ENCODE measurements at regions not wholly inside any gene's neighbourhood (a gene's known extent, or its start where the extent isn't known, plus 50 kb on each side); places are given as distances from the start of the nearest gene placed in this dataset.

DNA sequence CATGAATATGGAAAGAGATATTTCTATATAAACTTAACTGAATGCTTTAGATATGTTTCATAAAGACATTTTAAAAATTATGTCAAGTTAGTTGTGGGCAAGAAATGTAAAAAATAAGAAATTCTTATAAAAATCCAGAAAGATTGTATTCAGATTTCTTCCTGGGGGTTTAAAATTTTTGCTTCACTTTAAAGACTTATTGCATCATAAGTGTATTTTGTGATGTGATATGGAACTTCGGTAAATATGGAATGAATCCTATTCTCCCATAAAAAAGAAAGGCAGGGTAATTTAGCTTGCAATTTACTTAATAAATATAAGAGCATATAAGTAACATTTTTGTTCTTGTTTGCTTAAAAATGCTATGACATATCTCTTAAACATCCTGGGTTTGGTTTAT is 104.8 kb upstream of the CWC22 start:
- H3K27me3 ChIP-seq (ENCODE audit: control insufficient read depth, insufficient read depth, low read length) = no peaks in the 10 kb centered on the region
- H3K4me3 ChIP-seq (ENCODE audit: low read depth, low read length) = no peak overlapping the region
- no peaks in the 10 kb centered on the region for H3K4me1 ChIP-seq (ENCODE audit: control insufficient read depth, insufficient read depth, low read length)
- no peaks in the 10 kb centered on the region for H3K9me3 ChIP-seq (ENCODE audit: control insufficient read depth, insufficient read depth, low read length)
- H3K9ac ChIP-seq (ENCODE audit: low read depth, low read length) = no peak overlapping the region
- no peaks in the 10 kb centered on the region for H3K36me3 ChIP-seq (ENCODE audit: control insufficient read depth, insufficient read depth, low read length)
- H3K27ac ChIP-seq (ENCODE audit: low read depth, low read length) = no peak overlapping the region

DNA sequence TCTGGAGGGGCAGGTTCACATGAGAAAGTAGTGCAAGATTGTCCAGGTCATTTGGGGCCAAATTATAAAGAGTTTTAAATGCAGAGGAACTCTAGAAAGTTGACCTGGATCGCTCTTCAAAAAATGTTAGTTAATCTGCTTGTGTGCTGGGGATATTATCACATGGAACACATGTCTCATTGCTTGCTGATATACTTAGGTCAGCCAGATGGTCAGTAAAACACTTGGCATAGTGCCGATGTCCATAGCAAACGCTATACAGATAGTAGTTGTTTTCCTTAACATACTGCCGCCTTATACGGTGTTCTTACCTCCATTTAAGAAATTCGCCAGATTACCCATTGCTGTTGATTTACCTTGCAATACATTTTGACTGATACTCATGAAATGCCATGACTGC is 103.4 kb upstream of the CWC22 start:
- no peaks in the 10 kb centered on the region for H3K36me3 ChIP-seq (ENCODE audit: control insufficient read depth, insufficient read depth, low read length)
- H3K9ac ChIP-seq (ENCODE audit: low read depth, low read length) = no peak overlapping the region
- H3K4me3 ChIP-seq (ENCODE audit: low read depth, low read length) = no peak overlapping the region
- H3K4me1 ChIP-seq (ENCODE audit: control insufficient read depth, insufficient read depth, low read length) = no peaks in the 10 kb centered on the region
- H3K27me3 ChIP-seq (ENCODE audit: control insufficient read depth, insufficient read depth, low read length) = no peaks in the 10 kb centered on the region
- no peaks in the 10 kb centered on the region for H3K9me3 ChIP-seq (ENCODE audit: control insufficient read depth, insufficient read depth, low read length)
- H3K27ac ChIP-seq (ENCODE audit: low read depth, low read length) = no peak overlapping the region

DNA sequence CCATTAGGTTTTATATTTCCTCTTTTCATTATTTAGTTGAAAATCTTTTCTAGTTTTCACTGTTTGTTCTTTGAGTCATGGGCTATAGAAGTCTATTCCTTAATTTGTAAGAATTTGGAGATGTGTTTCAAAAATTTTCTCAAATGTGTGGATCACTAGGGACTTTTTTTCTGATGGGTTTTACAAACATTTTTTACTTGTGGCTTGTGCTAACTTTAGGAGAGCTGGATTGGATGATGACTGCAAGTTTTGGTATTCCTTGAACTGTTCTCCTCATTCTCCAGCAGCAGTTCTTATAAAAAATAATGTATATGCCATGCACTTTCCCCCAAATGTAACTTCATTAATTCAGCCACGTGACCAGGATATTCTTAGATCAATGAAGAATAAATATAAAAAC is 94.7 kb upstream of the CWC22 start:
- no peak overlapping the region for H3K4me3 ChIP-seq (ENCODE audit: low read depth, low read length)
- H3K27me3 ChIP-seq (ENCODE audit: control insufficient read depth, insufficient read depth, low read length) = no peaks in the 10 kb centered on the region
- no peaks in the 10 kb centered on the region for H3K4me1 ChIP-seq (ENCODE audit: control insufficient read depth, insufficient read depth, low read length)
- no peaks in the 10 kb centered on the region for H3K9me3 ChIP-seq (ENCODE audit: control insufficient read depth, insufficient read depth, low read length)
- H3K27ac ChIP-seq (ENCODE audit: low read depth, low read length) = no peak overlapping the region
- H3K9ac ChIP-seq (ENCODE audit: low read depth, low read length) = no peak overlapping the region
- no peaks in the 10 kb centered on the region for H3K36me3 ChIP-seq (ENCODE audit: control insufficient read depth, insufficient read depth, low read length)

DNA sequence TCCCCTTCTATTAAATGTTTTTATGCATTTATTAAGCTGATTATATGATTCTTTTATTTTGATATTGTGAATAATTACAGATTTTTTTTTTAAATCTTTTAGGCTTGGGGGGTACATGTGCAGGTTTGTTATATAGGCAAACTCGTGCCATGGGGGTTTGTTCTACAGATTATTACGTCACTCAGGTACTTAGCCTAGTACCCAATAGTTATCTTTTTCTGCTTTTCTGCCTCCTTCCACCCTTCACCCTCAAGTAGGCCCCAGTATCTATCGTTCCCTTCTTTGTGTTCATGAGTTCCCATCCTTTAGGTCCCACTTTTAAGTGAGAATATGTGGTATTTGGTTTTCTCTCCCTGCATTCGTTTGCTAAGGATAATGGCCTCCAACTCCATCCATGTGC is 92.2 kb upstream of the CWC22 start:
- Histone ChIP-seq H3K27me3 (ENCODE audit: control insufficient read depth, insufficient read depth, low read length) (no peaks in the 10 kb centered on the region), H3K4me1 (ENCODE audit: control insufficient read depth, insufficient read depth, low read length) (no peaks in the 10 kb centered on the region), H3K9me3 (ENCODE audit: control insufficient read depth, insufficient read depth, low read length) (no peaks in the 10 kb centered on the region), H3K4me3 (ENCODE audit: low read depth, low read length) (no peak overlapping the region), H3K36me3 (ENCODE audit: control insufficient read depth, insufficient read depth, low read length) (no peaks in the 10 kb centered on the region), H3K27ac (ENCODE audit: low read depth, low read length) (no peak overlapping the region), H3K9ac (ENCODE audit: low read depth, low read length) (no peak overlapping the region)

DNA sequence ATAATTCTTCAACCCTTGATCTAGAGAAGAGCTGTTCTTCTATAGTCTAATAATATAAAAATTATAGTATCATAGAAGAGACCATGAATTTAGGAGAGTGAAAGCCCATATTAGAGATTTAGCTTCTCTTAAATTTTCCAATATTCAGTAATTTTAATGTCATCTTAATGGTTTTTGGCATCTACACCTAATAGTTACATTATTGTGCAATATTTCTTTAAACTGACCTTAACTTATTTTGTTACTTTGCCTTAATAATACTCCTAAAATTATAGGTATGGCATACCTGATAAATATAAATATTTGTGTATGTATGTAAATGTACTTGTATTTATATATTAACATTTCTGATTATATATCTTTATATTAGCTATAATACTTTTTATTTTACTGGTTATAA is 78.0 kb upstream of the CWC22 start:
- no peaks in the 10 kb centered on the region for H3K27me3 ChIP-seq (ENCODE audit: control insufficient read depth, insufficient read depth, low read length)
- H3K27ac ChIP-seq (ENCODE audit: low read depth, low read length) = no peak overlapping the region
- H3K9ac ChIP-seq (ENCODE audit: low read depth, low read length) = no peak overlapping the region
- no peaks in the 10 kb centered on the region for H3K4me1 ChIP-seq (ENCODE audit: control insufficient read depth, insufficient read depth, low read length)
- H3K4me3 ChIP-seq (ENCODE audit: low read depth, low read length) = no peak overlapping the region
- peaks cover 10% of the 10 kb centered on the region; the same call in 1 of the 2 replicates for H3K9me3 ChIP-seq (ENCODE audit: control insufficient read depth, insufficient read depth, low read length)
- no peaks in the 10 kb centered on the region for H3K36me3 ChIP-seq (ENCODE audit: control insufficient read depth, insufficient read depth, low read length)

DNA sequence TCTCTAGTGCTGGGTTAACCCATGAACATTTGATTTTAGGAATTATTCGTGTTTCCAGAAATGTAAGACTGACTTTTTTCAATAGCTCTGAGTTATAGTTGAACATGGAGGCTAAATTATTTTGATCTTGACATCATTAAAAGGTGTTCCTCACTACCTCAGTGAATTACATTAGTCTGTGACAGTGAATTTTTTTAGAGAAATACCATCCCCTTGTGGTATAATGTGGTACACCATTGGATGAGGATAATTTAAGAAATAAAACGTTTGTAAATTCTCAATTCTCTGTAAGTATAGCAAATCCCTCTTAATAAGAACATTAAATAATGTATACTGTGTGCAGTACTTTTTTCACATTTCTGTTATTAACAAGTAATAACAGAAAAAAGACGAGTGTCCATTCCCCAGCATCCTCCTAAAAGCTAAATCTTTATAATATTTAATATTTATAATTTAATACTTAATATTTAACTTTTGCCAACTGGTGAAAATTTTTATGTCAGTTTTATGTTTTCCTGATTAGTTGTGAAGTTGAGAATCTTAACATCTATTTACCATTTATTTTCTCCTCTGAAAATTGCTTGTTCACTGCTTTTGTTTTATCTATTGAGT is 70.3 kb upstream of the CWC22 start:
- no peak overlapping the region for H3K9ac ChIP-seq (ENCODE audit: low read depth, low read length)
- H3K9me3 ChIP-seq (ENCODE audit: control insufficient read depth, insufficient read depth, low read length) = peaks cover 10% of the 10 kb centered on the region; the same call in 1 of the 2 replicates
- H3K4me3 ChIP-seq (ENCODE audit: low read depth, low read length) = no peak overlapping the region
- H3K27ac ChIP-seq (ENCODE audit: low read depth, low read length) = no peak overlapping the region
- peaks cover 7% of the 10 kb centered on the region for H3K4me1 ChIP-seq (ENCODE audit: control insufficient read depth, insufficient read depth, low read length)
- H3K27me3 ChIP-seq (ENCODE audit: control insufficient read depth, insufficient read depth, low read length) = no peaks in the 10 kb centered on the region
- no peaks in the 10 kb centered on the region for H3K36me3 ChIP-seq (ENCODE audit: control insufficient read depth, insufficient read depth, low read length)

DNA sequence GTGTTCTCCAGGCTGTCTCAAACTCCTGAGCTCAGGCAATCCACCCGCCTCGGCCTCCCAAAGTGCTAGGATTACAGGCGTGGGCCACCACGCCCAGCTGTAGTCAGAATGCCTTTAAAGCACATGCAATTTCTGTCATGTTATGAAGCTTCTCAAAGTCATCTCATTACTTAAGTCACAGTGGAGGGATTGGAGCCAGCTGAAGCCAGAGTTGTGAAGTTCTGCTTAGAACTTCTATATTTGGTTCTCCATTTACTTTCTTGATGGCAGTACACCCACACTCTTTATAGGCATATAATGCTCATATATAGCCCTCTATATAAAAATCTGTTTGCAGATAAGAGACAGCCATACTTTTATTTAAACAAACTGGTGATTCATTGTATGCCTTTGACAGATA is 68.8 kb upstream of the CWC22 start:
- Histone ChIP-seq H3K9ac (ENCODE audit: low read depth, low read length) (no peak overlapping the region), H3K9me3 (ENCODE audit: control insufficient read depth, insufficient read depth, low read length) (peaks cover 3% of the 10 kb centered on the region; the same call in 1 of the 2 replicates), H3K27me3 (ENCODE audit: control insufficient read depth, insufficient read depth, low read length) (no peaks in the 10 kb centered on the region), H3K4me1 (ENCODE audit: control insufficient read depth, insufficient read depth, low read length) (peaks cover 20% of the 10 kb centered on the region), H3K27ac (ENCODE audit: low read depth, low read length) (no peak overlapping the region), H3K4me3 (ENCODE audit: low read depth, low read length) (no peak overlapping the region), H3K36me3 (ENCODE audit: control insufficient read depth, insufficient read depth, low read length) (no peaks in the 10 kb centered on the region)

DNA sequence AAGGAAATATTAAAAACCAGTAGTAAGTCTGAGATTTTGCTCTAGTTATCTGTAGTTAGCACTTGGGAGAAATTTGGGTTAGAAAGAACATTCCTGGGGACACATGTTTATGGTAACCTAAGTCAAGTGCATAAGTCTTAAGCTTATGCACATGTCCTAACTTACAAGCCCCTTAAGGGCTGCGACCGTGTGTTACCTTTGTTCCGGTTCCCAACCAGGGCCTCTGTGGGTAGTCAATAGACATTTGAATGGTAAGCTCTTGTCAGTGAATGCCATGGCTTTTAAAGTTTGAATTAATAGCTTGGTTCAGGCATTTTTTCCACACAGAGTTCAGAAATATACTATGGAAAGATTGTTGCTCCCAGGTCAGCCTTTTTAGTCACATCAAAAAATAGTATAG is 64.7 kb upstream of the CWC22 start:
- no peak overlapping the region; the same call in 1 of the 2 replicates for H3K9ac ChIP-seq (ENCODE audit: low read depth, low read length)
- H3K27ac ChIP-seq (ENCODE audit: low read depth, low read length) = peak overlapping the region; percentile 65
- H3K36me3 ChIP-seq (ENCODE audit: control insufficient read depth, insufficient read depth, low read length) = no peaks in the 10 kb centered on the region
- H3K4me3 ChIP-seq (ENCODE audit: low read depth, low read length) = peak overlapping the region; percentile 14; the same call in 1 of the 2 replicates
- H3K27me3 ChIP-seq (ENCODE audit: control insufficient read depth, insufficient read depth, low read length) = no peaks in the 10 kb centered on the region
- H3K4me1 ChIP-seq (ENCODE audit: control insufficient read depth, insufficient read depth, low read length) = peaks cover 16% of the 10 kb centered on the region
- H3K9me3 ChIP-seq (ENCODE audit: control insufficient read depth, insufficient read depth, low read length) = peaks cover 27% of the 10 kb centered on the region

DNA sequence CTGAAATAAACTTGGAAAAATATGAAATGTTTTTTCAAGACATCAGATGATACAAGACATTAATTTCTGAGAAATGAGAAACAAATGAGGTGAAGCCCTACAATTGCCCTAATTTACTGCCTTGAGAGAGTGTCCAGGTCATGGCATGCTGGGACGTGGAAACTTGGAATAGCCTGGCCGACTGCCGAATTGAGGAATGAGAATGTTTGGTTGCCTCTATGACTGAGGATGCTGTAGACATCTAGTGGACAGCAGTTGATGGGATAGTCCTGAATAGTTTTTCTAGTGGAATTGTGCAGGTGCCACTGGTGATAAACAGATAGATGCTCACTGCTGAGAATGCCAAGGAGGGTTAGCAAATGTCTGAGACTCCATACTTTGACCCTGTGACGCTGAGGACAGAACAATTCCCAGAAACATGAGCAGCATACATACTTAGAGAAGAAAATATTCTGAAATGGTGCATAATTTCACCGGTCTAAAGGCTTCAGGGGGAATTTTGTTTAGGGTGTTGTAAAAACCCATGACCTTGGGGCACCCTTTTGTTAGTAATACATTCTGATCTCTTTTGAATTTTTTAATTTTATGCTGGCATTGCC is 56.5 kb upstream of the CWC22 start:
- Histone ChIP-seq H3K9me3 (ENCODE audit: control insufficient read depth, insufficient read depth, low read length) (peaks cover 1% of the 10 kb centered on the region; the same call in 1 of the 2 replicates), H3K4me1 (ENCODE audit: control insufficient read depth, insufficient read depth, low read length) (peaks cover 11% of the 10 kb centered on the region), H3K4me3 (ENCODE audit: low read depth, low read length) (no peak overlapping the region), H3K36me3 (ENCODE audit: control insufficient read depth, insufficient read depth, low read length) (no peaks in the 10 kb centered on the region), H3K27me3 (ENCODE audit: control insufficient read depth, insufficient read depth, low read length) (no peaks in the 10 kb centered on the region), H3K9ac (ENCODE audit: low read depth, low read length) (no peak overlapping the region), H3K27ac (ENCODE audit: low read depth, low read length) (no peak overlapping the region)

DNA sequence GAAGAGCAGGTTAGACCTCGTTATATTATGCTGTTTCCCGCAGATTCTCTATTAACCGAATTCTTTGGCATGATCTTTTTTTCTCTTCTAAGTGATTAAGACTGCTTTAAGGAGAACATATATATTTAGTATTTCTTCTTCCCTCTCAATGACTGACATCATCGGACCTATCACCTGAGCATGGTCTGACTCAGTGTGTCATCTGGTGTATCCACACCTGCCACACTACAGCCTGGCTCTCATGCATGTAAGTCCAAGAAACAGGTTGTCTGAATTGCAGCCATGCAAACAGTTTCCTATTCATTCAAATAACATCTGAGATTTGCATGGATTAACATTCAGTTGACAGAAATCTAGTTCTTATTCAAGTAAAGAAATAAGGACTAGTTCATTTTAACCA is 55.1 kb upstream of the CWC22 start:
- no peak overlapping the region for H3K27ac ChIP-seq (ENCODE audit: low read depth, low read length)
- H3K27me3 ChIP-seq (ENCODE audit: control insufficient read depth, insufficient read depth, low read length) = no peaks in the 10 kb centered on the region
- H3K9me3 ChIP-seq (ENCODE audit: control insufficient read depth, insufficient read depth, low read length) = no peaks in the 10 kb centered on the region
- H3K4me1 ChIP-seq (ENCODE audit: control insufficient read depth, insufficient read depth, low read length) = peaks cover 25% of the 10 kb centered on the region
- no peaks in the 10 kb centered on the region for H3K36me3 ChIP-seq (ENCODE audit: control insufficient read depth, insufficient read depth, low read length)
- H3K4me3 ChIP-seq (ENCODE audit: low read depth, low read length) = no peak overlapping the region
- H3K9ac ChIP-seq (ENCODE audit: low read depth, low read length) = no peak overlapping the region

DNA sequence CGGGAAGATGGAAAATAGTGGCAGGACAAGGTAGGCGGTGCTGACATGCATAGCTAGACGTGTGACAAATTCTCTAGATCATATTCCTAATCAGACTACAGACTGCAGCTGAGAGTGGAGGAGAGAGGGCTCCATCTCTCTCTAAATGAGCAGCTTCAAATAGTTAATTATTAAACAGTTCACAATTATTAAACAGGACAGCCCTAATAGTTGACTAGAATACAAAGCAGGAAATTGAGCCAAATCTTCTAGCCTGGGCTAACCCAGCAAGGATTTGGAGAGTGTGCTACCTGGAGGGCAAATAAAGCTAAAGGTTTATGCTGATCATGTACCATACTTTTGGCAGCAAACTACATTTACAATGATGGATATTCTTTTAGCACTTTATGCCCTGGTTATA is 54.4 kb upstream of the CWC22 start:
- Histone ChIP-seq H3K27ac (ENCODE audit: low read depth, low read length) (no peak overlapping the region), H3K36me3 (ENCODE audit: control insufficient read depth, insufficient read depth, low read length) (no peaks in the 10 kb centered on the region)

More for the DNA sequence above, 54.4 kb upstream of the CWC22 start:
- H3K9me3 ChIP-seq (ENCODE audit: control insufficient read depth, insufficient read depth, low read length) = no peaks in the 10 kb centered on the region
- H3K9ac ChIP-seq (ENCODE audit: low read depth, low read length) = no peak overlapping the region
- peaks cover 30% of the 10 kb centered on the region for H3K4me1 ChIP-seq (ENCODE audit: control insufficient read depth, insufficient read depth, low read length)
- H3K4me3 ChIP-seq (ENCODE audit: low read depth, low read length) = no peak overlapping the region
- H3K27me3 ChIP-seq (ENCODE audit: control insufficient read depth, insufficient read depth, low read length) = no peaks in the 10 kb centered on the region

Measured in HUES48 (cell line).